ENCODE measurements at regions not wholly inside any gene's neighbourhood (a gene's known extent, or its start where the extent isn't known, plus 50 kb on each side); places are given as distances from the start of the nearest gene placed in this dataset.

DNA sequence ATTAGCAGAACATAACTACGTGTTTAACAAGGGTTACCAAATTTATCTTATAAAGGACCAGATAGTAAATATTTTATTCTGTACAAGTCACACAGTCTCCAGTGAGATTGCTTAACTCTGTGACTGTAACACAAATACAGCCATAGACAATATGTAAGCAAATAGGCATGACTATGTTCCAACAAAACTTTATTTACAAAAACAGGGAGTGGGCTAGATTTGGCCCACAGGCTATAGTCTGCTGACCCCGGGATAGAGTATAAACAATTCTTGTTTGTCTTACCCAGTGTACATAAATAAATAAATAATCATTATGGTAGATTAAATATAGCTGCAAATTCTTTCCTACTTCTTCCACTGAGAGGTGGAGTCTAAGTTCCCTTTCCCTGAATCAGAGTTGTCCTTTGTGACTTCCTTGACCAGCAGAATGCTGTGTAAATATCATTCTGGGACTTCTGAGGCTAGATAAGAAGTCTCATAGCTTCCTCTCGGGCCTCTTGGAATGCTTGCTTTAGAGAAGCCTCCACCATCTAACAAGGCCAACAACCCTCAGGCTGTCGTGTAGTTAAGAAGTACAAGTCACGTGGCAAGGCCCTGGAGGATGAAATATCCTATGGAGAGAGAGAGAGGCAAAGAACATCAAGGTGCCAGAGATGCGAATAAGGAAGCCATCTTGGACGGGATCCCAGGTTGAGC is 59.1 kb upstream of the TMEM244 start:
- DNase-seq: no peak

DNA sequence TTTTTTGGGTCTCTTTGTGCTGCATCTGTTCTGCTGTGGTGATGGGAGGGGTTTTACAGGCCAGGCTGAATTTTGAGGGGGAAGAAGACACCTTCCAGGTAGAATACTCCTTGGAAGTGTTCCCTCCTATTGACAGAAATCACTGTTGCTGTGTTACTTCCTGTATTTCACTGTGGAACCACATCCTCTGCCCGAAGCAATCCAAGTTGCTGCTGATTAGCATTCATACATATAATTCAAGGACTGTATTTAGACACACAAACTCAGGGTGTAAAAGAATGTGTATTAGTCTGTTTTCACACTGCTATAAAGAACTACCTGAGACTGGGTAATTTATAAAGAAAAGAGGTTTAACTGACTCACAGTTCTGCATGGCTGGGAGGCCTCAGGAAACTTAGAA is 50.6 kb upstream of the TMEM244 start:
- DNase-seq: no peak
